WTC11 (cell line): ENCODE measurements at regions not wholly inside any gene's neighbourhood (a gene's known extent, or its start where the extent isn't known, plus 50 kb on each side); places are given as distances from the start of the nearest gene placed in this dataset.

Experiments used
- ATAC-seq: fragments of 200-7000 bp; cut with Tn5 transposase; 2 replicates; pipeline ENCODE4 v1.10.0; 2021; ENCODE audit warnings: mild to moderate bottlenecking, moderate library complexity
- CTCF ChIA-PET: fragments of 300-600 bp; sonication (Branson Sonifier 250); formaldehyde crosslinking; loops from one replicate; lab custom pipeline; 2021; ENCODE audit warnings: antibody characterized with exemption; lab: Charles Lee
- POLR2A ChIA-PET: fragments of 350-600 bp; sonication (Branson Sonifier 250); formaldehyde crosslinking; loops from one replicate; lab custom pipeline; 2021; ENCODE audit warnings: antibody characterized with exemption; lab: Charles Lee
- DNase-seq: peaks from one replicate; pipeline ENCODE4 v3.0.0; 2021; ENCODE audit warnings: low spot score
- H3K27ac Mint-ChIP-seq: 2 replicates; pipeline ENCODE4 v1.8.0; 2021; ENCODE audit warnings: mixed read lengths
- H3K27me3 Mint-ChIP-seq: 2 replicates; pipeline ENCODE4 v1.8.0; 2021; ENCODE audit warnings: low read depth, mild to moderate bottlenecking, moderate library complexity, mixed read lengths
- H3K36me3 Mint-ChIP-seq: 2 replicates; pipeline ENCODE4 v1.8.0; 2021; ENCODE audit warnings: mixed read lengths
- H3K4me1 Mint-ChIP-seq: 2 replicates; pipeline ENCODE4 v1.8.0; 2022; ENCODE audit warnings: mixed read lengths
- H3K4me3 Mint-ChIP-seq: 2 replicates; pipeline ENCODE4 v1.8.0; 2021; ENCODE audit warnings: mild to moderate bottlenecking, moderate library complexity, mixed read lengths
- H3K9me3 Mint-ChIP-seq: 2 replicates; pipeline ENCODE4 v1.8.0; 2021; ENCODE audit warnings: mixed read lengths
- ESRRA ChIP-seq: sonication (generic); formaldehyde crosslinking; IDR thresholded peaks from 2 replicates; pipeline ENCODE4 v1.8.1; 2022; ENCODE audit warnings: mild to moderate bottlenecking, missing genetic modification reagents, borderline replicate concordance
- FOXJ3 ChIP-seq: sonication (generic); formaldehyde crosslinking; IDR thresholded peaks from 2 replicates; pipeline ENCODE4 v1.9.0; 2021; ENCODE audit warnings: missing genetic modification reagents, mild to moderate bottlenecking, borderline replicate concordance
- GRHL2 ChIP-seq: fragments of 250-450 bp; sonication (Bioruptor Pico); IDR thresholded peaks from 2 replicates; pipeline ENCODE4 v1.8.0; 2022; ENCODE audit warnings: mild to moderate bottlenecking, moderate library complexity; ENCODE audit not compliant: insufficient replicate concordance, severe bottlenecking
- IRF2 ChIP-seq: sonication (generic); formaldehyde crosslinking; IDR thresholded peaks from 2 replicates; pipeline ENCODE4 v1.8.0; 2022; ENCODE audit warnings: low read depth, missing genetic modification reagents, borderline replicate concordance
- JAZF1 ChIP-seq: fragments of 250-450 bp; sonication (Bioruptor Pico); IDR thresholded peaks from 2 replicates; pipeline ENCODE4 v1.9.0; 2021; ENCODE audit warnings: moderate library complexity, mild to moderate bottlenecking, inconsistent platforms
- KAT7 ChIP-seq: sonication (generic); formaldehyde crosslinking; IDR thresholded peaks from 2 replicates; pipeline ENCODE4 v1.8.1; 2023; ENCODE audit warnings: missing genetic modification reagents, mild to moderate bottlenecking, borderline replicate concordance
- NR3C1 ChIP-seq: sonication (generic); formaldehyde crosslinking; conservative IDR thresholded peaks from 2 replicates; pipeline ENCODE4 v1.8.1; 2023; ENCODE audit warnings: low read depth, mild to moderate bottlenecking, missing genetic modification reagents
- OVOL2 ChIP-seq: fragments of 250-450 bp; sonication (Bioruptor Pico); IDR thresholded peaks from 2 replicates; pipeline ENCODE4 v1.9.0; 2021; ENCODE audit warnings: mild to moderate bottlenecking, borderline replicate concordance
- SMAD3 ChIP-seq: sonication (generic); formaldehyde crosslinking; IDR thresholded peaks from 2 replicates; pipeline ENCODE4 v1.8.0; 2022; ENCODE audit warnings: missing genetic modification reagents, mild to moderate bottlenecking, borderline replicate concordance
- SMAD4 ChIP-seq: sonication (generic); formaldehyde crosslinking; IDR thresholded peaks from 2 replicates; pipeline ENCODE4 v1.8.0; 2022; ENCODE audit warnings: mild to moderate bottlenecking, missing genetic modification reagents
- SOX15 ChIP-seq: fragments of 250-450 bp; sonication (Bioruptor Pico); IDR thresholded peaks from 2 replicates; pipeline ENCODE4 v1.9.0; 2021; ENCODE audit warnings: mild to moderate bottlenecking
- TCF7 ChIP-seq: sonication (generic); formaldehyde crosslinking; IDR thresholded peaks from 2 replicates; pipeline ENCODE4 v1.8.0; 2022; ENCODE audit warnings: mild to moderate bottlenecking, low read depth, missing genetic modification reagents, moderate library complexity
- ZNF232 ChIP-seq: sonication (generic); formaldehyde crosslinking; IDR thresholded peaks from 2 replicates; pipeline ENCODE4 v1.8.0; 2022; ENCODE audit warnings: mild to moderate bottlenecking, missing genetic modification reagents
- ZNF423 ChIP-seq: fragments of 250-450 bp; sonication (Bioruptor Pico); IDR thresholded peaks from 2 replicates; pipeline ENCODE4 v2.1.2; 2022; ENCODE audit warnings: mild to moderate bottlenecking, moderate library complexity
- ZNF671 ChIP-seq: fragments of 250-450 bp; sonication (Bioruptor Pico); IDR thresholded peaks from 2 replicates; pipeline ENCODE4 v1.8.0; 2021; ENCODE audit warnings: mild to moderate bottlenecking
- TF ChIP-seq, protein P1 (sequence below): fragments of 250-450 bp; sonication (Bioruptor Pico); IDR thresholded peaks from 2 replicates; pipeline ENCODE4 v1.8.0; 2021; ENCODE audit warnings: mild to moderate bottlenecking
- TF ChIP-seq, protein P2 (sequence below): fragments of 250-450 bp; sonication (Bioruptor Pico); IDR thresholded peaks from 2 replicates; pipeline ENCODE4 v1.9.0; 2021; ENCODE audit warnings: mild to moderate bottlenecking
- TF ChIP-seq, protein P3 (sequence below): sonication (generic); formaldehyde crosslinking; conservative IDR thresholded peaks from 2 replicates; pipeline ENCODE4 v1.8.1; 2022; ENCODE audit warnings: mild to moderate bottlenecking, missing genetic modification reagents
- TF ChIP-seq, protein P4 (sequence below): sonication (generic); formaldehyde crosslinking; IDR thresholded peaks from 2 replicates; pipeline ENCODE4 v1.8.0; 2023; ENCODE audit warnings: missing genetic modification reagents
- TF ChIP-seq, protein P5 (sequence below): sonication (generic); formaldehyde crosslinking; IDR thresholded peaks from 2 replicates; pipeline ENCODE4 v1.8.1; 2022; ENCODE audit warnings: mild to moderate bottlenecking, moderate library complexity, missing genetic modification reagents

DNA sequence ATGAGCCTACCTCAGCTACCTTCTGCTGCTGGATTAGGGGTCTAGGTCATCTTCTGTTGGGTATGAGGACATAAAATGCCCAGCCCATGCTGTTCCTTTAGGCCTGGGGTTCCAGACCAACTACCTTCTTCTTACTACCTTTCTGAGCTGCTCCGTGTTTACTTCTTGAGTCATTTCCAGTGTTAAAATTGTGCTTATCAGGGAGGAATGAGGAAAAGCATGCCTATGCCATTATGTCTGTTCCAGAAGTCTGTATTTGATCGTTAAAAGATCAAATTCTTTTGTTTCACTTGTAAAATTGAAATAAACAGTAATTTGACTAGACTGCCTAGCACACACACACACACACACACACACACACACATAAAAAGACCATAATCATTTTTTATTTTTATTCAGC lies 1912.7 kb upstream of the TENM3 start (continued):
- TF ChIP-seq SMAD3 (CRISPR knock-in tag) (no peak), SOX15 (CRISPR knock-in tag) (no peak), TCF7 (no peak), ZNF671 (CRISPR knock-in tag) (no peak), ESRRA (CRISPR knock-in tag) (no peak), FOXJ3 (CRISPR knock-in tag) (no peak)
- TF ChIP-seq, protein P1, sequence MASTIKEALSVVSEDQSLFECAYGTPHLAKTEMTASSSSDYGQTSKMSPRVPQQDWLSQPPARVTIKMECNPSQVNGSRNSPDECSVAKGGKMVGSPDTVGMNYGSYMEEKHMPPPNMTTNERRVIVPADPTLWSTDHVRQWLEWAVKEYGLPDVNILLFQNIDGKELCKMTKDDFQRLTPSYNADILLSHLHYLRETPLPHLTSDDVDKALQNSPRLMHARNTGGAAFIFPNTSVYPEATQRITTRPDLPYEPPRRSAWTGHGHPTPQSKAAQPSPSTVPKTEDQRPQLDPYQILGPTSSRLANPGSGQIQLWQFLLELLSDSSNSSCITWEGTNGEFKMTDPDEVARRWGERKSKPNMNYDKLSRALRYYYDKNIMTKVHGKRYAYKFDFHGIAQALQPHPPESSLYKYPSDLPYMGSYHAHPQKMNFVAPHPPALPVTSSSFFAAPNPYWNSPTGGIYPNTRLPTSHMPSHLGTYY = no peak
- TF ChIP-seq, protein P2, sequence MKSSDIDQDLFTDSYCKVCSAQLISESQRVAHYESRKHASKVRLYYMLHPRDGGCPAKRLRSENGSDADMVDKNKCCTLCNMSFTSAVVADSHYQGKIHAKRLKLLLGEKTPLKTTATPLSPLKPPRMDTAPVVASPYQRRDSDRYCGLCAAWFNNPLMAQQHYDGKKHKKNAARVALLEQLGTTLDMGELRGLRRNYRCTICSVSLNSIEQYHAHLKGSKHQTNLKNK (CRISPR knock-in tag) = no peak
- TF ChIP-seq, all 79 proteins: peak for 0

DNA sequence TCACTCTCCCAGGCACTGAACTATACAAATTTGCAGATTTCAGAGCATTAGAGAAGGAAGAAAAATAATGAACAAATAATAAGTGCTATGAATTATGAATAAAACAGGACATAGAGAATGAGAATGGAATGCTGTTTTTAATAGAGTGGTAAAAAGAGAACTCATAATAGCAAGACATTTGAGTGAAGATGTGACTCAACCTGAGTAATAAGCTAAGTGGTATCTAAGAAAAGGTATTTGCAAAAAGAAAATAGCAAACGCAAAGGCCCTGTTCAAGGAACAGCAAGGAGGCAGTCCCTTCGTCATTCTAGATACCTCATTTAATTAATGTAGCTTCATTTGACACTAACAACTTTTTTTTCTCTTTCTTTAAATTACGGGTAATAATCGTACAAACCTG lies 1910.0 kb upstream of the TENM3 start:
- 0 out of 2 replicates have a peak, but pooled peaks cover 3% of the 10 kb centered on the region for H3K9me3 Mint-ChIP-seq
- ATAC-seq (no peak), DNase-seq (no peak)
- no peaks in the 10 kb centered on the region for H3K4me1 Mint-ChIP-seq
- TF ChIP-seq, protein P3, sequence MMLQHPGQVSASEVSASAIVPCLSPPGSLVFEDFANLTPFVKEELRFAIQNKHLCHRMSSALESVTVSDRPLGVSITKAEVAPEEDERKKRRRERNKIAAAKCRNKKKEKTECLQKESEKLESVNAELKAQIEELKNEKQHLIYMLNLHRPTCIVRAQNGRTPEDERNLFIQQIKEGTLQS = no peak
- no peak for TF ChIP-seq IRF2 (CRISPR knock-in tag)
- TF ChIP-seq ZNF232 = no peak
- no peak for TF ChIP-seq ESRRA (CRISPR knock-in tag)
- POLR2A ChIA-PET = no interaction called here
- H3K4me3 Mint-ChIP-seq = no peak overlapping the region
- no peak overlapping the region for H3K27ac Mint-ChIP-seq
- no peaks in the 10 kb centered on the region for H3K36me3 Mint-ChIP-seq
- CTCF ChIA-PET = no interaction called here
- H3K27me3 Mint-ChIP-seq = no peaks in the 10 kb centered on the region

DNA sequence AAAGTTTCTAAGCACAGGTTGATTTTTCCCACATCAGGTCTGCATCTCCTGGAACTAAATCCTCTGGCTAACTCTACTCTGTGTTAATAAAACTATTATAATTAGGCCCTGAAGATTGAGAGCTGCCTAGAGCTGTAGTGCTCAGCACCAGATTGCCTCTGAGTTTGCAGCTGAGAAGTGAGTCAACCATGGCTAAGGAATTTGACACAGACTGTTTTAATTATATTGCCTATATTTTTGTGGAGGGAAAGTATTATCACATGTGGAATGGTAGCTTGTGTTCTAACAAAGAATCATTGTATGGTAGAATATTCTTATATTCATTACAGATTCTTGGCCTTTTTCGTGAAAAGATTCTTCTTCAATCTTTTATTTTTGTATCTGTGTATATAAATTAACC lies 1907.6 kb upstream of the TENM3 start:
- H3K27ac Mint-ChIP-seq = no peak overlapping the region
- no peaks in the 10 kb centered on the region for H3K27me3 Mint-ChIP-seq
- no peaks in the 10 kb centered on the region for H3K4me1 Mint-ChIP-seq
- POLR2A ChIA-PET = no interaction called here
- TF ChIP-seq ZNF423 (CRISPR knock-in tag) (no peak), OVOL2 (no peak), ZNF232 (no peak), SMAD4 (CRISPR knock-in tag) (no peak), GRHL2 (CRISPR knock-in tag) (no peak)
- TF ChIP-seq, protein P2 (CRISPR knock-in tag) = no peak
- TF ChIP-seq, protein P4, sequence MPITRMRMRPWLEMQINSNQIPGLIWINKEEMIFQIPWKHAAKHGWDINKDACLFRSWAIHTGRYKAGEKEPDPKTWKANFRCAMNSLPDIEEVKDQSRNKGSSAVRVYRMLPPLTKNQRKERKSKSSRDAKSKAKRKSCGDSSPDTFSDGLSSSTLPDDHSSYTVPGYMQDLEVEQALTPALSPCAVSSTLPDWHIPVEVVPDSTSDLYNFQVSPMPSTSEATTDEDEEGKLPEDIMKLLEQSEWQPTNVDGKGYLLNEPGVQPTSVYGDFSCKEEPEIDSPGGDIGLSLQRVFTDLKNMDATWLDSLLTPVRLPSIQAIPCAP (CRISPR knock-in tag) = no peak
- TF ChIP-seq, protein P5, sequence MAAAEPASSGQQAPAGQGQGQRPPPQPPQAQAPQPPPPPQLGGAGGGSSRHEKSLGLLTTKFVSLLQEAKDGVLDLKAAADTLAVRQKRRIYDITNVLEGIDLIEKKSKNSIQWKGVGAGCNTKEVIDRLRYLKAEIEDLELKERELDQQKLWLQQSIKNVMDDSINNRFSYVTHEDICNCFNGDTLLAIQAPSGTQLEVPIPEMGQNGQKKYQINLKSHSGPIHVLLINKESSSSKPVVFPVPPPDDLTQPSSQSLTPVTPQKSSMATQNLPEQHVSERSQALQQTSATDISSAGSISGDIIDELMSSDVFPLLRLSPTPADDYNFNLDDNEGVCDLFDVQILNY (CRISPR knock-in tag) = no peak
- no peak overlapping the region for H3K4me3 Mint-ChIP-seq
- no peak for ATAC-seq
- 0 out of 2 replicates have a peak, but pooled peaks cover 3% of the 10 kb centered on the region for H3K9me3 Mint-ChIP-seq
- no peaks in the 10 kb centered on the region for H3K36me3 Mint-ChIP-seq
- CTCF ChIA-PET = no interaction called here
- no peak for DNase-seq

DNA sequence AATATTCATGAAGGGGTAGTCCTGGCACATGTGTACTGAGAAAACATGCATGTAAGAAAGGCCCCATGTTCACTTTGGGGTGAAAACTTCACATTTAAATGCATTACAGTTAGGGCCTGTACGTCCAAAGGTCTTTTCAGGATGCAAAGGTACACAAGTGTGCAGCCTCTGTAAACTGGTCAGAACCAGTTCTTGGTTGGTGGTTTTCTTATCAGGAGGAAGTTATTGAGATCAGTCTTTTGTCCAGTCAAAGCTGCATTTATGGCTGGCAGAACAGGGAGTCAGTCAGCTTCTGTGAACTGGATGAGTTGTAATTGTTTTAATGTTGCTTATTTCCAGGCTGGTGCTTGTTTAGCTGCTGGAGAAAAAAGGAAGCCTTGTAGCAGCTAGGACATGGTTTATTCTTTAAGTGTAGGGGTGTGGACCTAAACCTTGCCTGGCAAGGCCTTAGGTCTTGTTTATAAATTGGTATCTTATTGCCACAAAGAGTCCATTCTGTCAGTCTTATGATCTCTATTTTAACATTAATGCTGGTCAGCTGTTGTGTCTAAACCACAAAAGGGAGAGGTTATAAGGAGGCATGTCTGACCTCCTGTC lies 1906.6 kb upstream of the TENM3 start:
- TF ChIP-seq, protein P5 (CRISPR knock-in tag) = no peak
- TF ChIP-seq NR3C1 (CRISPR knock-in tag) = no peak
- TF ChIP-seq JAZF1 (CRISPR knock-in tag) = no peak
- TF ChIP-seq KAT7 = no peak
- H3K4me1 Mint-ChIP-seq = no peaks in the 10 kb centered on the region
- H3K27me3 Mint-ChIP-seq = no peaks in the 10 kb centered on the region
- H3K27ac Mint-ChIP-seq = no peak overlapping the region
- POLR2A ChIA-PET = no interaction called here
- DNase-seq = no peak
- H3K36me3 Mint-ChIP-seq = no peaks in the 10 kb centered on the region
- H3K4me3 Mint-ChIP-seq = no peak overlapping the region
- CTCF ChIA-PET = no interaction called here
- H3K9me3 Mint-ChIP-seq = 0 out of 2 replicates have a peak, but pooled peaks cover 3% of the 10 kb centered on the region
- ATAC-seq = no peak
